GM12878 (cell line): ENCODE measurements at regions not wholly inside any gene's neighbourhood (a gene's known extent, or its start where the extent isn't known, plus 50 kb on each side); places are given as distances from the start of the nearest gene placed in this dataset.
A peak's percentile ranks its signal among the peaks of the same experiment; 100 is the strongest.

Experiments
- ATF7 ChIP-seq: fragments of 450-650 bp; IDR thresholded peaks from 2 replicates; pipeline ENCODE4 v1.6.1; 2016; ENCODE audit warnings: low read depth, mild to moderate bottlenecking
- CBFB ChIP-seq: IDR thresholded peaks from 2 replicates; pipeline ENCODE4 v1.6.1; 2016; ENCODE audit warnings: antibody characterized with exemption, low read depth
- CEBPB ChIP-seq, 2 experiments: fragments of 150-350 bp in 1 of 2; IDR thresholded peaks; 2 replicates each; pipeline ENCODE4 v1.6.1; 2012 to 2014; ENCODE audit warnings: low read depth in 2 of 2, low read length in 2 of 2, borderline replicate concordance in 1 of 2, inconsistent platforms in 1 of 2
- GABPA ChIP-seq: IDR thresholded peaks from 2 replicates; pipeline ENCODE4 v1.6.1; 2014; ENCODE audit warnings: antibody characterized with exemption, low read depth, mild to moderate bottlenecking, inconsistent platforms
- JUNB ChIP-seq: IDR thresholded peaks from 2 replicates; pipeline ENCODE4 v1.6.1; 2016; ENCODE audit warnings: antibody characterized with exemption, mild to moderate bottlenecking
- MEF2B ChIP-seq: fragments of 450-650 bp; IDR thresholded peaks from 2 replicates; pipeline ENCODE4 v1.6.1; 2018; ENCODE audit warnings: mild to moderate bottlenecking, moderate library complexity; ENCODE audit not compliant: partially characterized antibody, poor library complexity, severe bottlenecking
- NR2C1 ChIP-seq: fragments of 450-650 bp; IDR thresholded peaks from 2 replicates; pipeline ENCODE4 v1.6.1; 2017; ENCODE audit warnings: antibody characterized with exemption, mild to moderate bottlenecking, moderate library complexity
- PAX8 ChIP-seq: fragments of 450-650 bp; IDR thresholded peaks from 2 replicates; pipeline ENCODE4 v1.6.1; 2017; ENCODE audit warnings: mild to moderate bottlenecking, moderate library complexity
- POU2F2 ChIP-seq: IDR thresholded peaks from 3 replicates; pipeline ENCODE4 v1.6.1; 2011; ENCODE audit warnings: low read depth, mild to moderate bottlenecking, low read length, borderline replicate concordance
- RCOR1 ChIP-seq: conservative IDR thresholded peaks from 2 replicates; pipeline ENCODE4 v1.6.1; 2012; ENCODE audit warnings: low read depth, low read length, improper control_type of control experiment
- SMAD1 ChIP-seq: fragments of 450-650 bp; IDR thresholded peaks from 2 replicates; pipeline ENCODE4 v1.6.1; 2018; ENCODE audit warnings: mild to moderate bottlenecking, low read depth; ENCODE audit not compliant: partially characterized antibody
- SUPT20H ChIP-seq: IDR thresholded peaks from 2 replicates; pipeline ENCODE4 v1.6.1; 2011; ENCODE audit warnings: low read depth, mild to moderate bottlenecking, low read length, moderate library complexity, borderline replicate concordance; ENCODE audit not compliant: control insufficient read depth
- TCF7 ChIP-seq: IDR thresholded peaks from 2 replicates; pipeline ENCODE4 v1.6.1; 2014; ENCODE audit warnings: antibody characterized with exemption, borderline replicate concordance
- WRNIP1 ChIP-seq: IDR thresholded peaks from 2 replicates; pipeline ENCODE4 v1.6.1; 2011; ENCODE audit warnings: low read depth, low read length, improper control_type of control experiment, borderline replicate concordance
- ZZZ3 ChIP-seq: IDR thresholded peaks from 2 replicates; pipeline ENCODE4 v1.6.1; 2011; ENCODE audit warnings: low read depth; ENCODE audit not compliant: control insufficient read depth, insufficient read length
- TF ChIP-seq, protein P1 (sequence below): fragments of 450-650 bp; IDR thresholded peaks from 2 replicates; pipeline ENCODE4 v1.6.1; 2017; ENCODE audit warnings: mild to moderate bottlenecking
- TF ChIP-seq, protein P2 (sequence below): fragments of 450-650 bp; IDR thresholded peaks from 2 replicates; pipeline ENCODE4 v1.6.1; 2017; ENCODE audit warnings: mild to moderate bottlenecking, moderate library complexity
- TF ChIP-seq, protein P3 (sequence below): IDR thresholded peaks from 2 replicates; pipeline ENCODE4 v1.6.1; 2012; ENCODE audit warnings: low read length, inconsistent platforms
- TF ChIP-seq, protein P4 (sequence below): fragments of 450-650 bp; formaldehyde crosslinking; IDR thresholded peaks from 2 replicates; pipeline ENCODE4 v1.4.0; 2022; ENCODE audit warnings: mild to moderate bottlenecking, moderate library complexity
- TF ChIP-seq, protein P5 (sequence below): fragments of 450-650 bp; IDR thresholded peaks from 2 replicates; pipeline ENCODE4 v1.6.1; 2016; ENCODE audit warnings: mild to moderate bottlenecking

DNA sequence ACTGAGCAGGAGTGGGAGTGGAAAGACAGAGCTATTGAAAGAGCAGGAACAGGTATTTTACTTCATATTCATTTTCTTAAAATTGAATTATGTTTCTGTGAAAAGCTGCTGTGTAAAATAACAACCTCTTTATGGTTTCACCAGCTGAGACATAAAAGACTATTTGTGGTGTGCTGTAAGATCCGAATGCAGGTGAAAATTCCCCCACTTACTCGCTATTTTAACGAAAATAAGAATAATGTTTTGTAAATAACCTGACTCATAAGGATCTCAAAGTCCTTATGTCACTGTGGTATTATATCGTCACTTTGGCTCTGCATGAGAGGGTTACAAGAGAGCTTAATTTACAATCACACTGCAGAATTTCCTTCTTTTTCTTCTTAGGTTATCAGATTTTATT lies 65.3 kb upstream of the NFIB start (continued):
- TF ChIP-seq GABPA: no peak
- TF ChIP-seq, protein P1, sequence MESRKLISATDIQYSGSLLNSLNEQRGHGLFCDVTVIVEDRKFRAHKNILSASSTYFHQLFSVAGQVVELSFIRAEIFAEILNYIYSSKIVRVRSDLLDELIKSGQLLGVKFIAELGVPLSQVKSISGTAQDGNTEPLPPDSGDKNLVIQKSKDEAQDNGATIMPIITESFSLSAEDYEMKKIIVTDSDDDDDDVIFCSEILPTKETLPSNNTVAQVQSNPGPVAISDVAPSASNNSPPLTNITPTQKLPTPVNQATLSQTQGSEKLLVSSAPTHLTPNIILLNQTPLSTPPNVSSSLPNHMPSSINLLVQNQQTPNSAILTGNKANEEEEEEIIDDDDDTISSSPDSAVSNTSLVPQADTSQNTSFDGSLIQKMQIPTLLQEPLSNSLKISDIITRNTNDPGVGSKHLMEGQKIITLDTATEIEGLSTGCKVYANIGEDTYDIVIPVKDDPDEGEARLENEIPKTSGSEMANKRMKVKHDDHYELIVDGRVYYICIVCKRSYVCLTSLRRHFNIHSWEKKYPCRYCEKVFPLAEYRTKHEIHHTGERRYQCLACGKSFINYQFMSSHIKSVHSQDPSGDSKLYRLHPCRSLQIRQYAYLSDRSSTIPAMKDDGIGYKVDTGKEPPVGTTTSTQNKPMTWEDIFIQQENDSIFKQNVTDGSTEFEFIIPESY: no peak
- TF ChIP-seq, protein P2, sequence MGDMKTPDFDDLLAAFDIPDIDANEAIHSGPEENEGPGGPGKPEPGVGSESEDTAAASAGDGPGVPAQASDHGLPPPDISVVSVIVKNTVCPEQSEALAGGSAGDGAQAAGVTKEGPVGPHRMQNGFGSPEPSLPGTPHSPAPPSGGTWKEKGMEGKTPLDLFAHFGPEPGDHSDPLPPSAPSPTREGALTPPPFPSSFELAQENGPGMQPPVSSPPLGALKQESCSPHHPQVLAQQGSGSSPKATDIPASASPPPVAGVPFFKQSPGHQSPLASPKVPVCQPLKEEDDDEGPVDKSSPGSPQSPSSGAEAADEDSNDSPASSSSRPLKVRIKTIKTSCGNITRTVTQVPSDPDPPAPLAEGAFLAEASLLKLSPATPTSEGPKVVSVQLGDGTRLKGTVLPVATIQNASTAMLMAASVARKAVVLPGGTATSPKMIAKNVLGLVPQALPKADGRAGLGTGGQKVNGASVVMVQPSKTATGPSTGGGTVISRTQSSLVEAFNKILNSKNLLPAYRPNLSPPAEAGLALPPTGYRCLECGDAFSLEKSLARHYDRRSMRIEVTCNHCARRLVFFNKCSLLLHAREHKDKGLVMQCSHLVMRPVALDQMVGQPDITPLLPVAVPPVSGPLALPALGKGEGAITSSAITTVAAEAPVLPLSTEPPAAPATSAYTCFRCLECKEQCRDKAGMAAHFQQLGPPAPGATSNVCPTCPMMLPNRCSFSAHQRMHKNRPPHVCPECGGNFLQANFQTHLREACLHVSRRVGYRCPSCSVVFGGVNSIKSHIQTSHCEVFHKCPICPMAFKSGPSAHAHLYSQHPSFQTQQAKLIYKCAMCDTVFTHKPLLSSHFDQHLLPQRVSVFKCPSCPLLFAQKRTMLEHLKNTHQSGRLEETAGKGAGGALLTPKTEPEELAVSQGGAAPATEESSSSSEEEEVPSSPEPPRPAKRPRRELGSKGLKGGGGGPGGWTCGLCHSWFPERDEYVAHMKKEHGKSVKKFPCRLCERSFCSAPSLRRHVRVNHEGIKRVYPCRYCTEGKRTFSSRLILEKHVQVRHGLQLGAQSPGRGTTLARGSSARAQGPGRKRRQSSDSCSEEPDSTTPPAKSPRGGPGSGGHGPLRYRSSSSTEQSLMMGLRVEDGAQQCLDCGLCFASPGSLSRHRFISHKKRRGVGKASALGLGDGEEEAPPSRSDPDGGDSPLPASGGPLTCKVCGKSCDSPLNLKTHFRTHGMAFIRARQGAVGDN: no peak
- no peak for TF ChIP-seq SMAD1
- TF ChIP-seq, protein P3, sequence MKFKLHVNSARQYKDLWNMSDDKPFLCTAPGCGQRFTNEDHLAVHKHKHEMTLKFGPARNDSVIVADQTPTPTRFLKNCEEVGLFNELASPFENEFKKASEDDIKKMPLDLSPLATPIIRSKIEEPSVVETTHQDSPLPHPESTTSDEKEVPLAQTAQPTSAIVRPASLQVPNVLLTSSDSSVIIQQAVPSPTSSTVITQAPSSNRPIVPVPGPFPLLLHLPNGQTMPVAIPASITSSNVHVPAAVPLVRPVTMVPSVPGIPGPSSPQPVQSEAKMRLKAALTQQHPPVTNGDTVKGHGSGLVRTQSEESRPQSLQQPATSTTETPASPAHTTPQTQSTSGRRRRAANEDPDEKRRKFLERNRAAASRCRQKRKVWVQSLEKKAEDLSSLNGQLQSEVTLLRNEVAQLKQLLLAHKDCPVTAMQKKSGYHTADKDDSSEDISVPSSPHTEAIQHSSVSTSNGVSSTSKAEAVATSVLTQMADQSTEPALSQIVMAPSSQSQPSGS: 0 out of 2 replicates have a peak, but pooled peaks have one; percentile 22
- TF ChIP-seq, protein P4, sequence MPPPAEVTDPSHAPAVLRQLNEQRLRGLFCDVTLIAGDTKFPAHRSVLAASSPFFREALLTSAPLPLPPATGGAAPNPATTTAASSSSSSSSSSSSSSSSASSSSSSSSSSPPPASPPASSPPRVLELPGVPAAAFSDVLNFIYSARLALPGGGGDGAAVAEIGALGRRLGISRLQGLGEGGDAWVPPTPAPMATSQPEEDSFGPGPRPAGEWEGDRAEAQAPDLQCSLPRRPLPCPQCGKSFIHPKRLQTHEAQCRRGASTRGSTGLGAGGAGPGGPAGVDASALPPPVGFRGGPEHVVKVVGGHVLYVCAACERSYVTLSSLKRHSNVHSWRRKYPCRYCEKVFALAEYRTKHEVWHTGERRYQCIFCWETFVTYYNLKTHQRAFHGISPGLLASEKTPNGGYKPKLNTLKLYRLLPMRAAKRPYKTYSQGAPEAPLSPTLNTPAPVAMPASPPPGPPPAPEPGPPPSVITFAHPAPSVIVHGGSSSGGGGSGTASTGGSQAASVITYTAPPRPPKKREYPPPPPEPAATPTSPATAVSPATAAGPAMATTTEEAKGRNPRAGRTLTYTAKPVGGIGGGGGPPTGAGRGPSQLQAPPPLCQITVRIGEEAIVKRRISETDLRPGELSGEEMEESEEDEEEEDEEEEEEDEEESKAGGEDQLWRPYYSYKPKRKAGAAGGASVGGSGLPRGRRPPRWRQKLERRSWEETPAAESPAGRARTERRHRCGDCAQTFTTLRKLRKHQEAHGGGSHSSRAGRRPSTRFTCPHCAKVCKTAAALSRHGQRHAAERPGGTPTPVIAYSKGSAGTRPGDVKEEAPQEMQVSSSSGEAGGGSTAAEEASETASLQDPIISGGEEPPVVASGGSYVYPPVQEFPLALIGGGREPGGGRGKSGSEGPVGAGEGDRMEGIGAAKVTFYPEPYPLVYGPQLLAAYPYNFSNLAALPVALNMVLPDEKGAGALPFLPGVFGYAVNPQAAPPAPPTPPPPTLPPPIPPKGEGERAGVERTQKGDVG (CRISPR knock-in tag): no peak
- no peak for TF ChIP-seq RCOR1
- TF ChIP-seq WRNIP1: no peak
- TF ChIP-seq MEF2B: no peak
- no peak for TF ChIP-seq SUPT20H
- no peak for TF ChIP-seq CBFB
- TF ChIP-seq, protein P5, sequence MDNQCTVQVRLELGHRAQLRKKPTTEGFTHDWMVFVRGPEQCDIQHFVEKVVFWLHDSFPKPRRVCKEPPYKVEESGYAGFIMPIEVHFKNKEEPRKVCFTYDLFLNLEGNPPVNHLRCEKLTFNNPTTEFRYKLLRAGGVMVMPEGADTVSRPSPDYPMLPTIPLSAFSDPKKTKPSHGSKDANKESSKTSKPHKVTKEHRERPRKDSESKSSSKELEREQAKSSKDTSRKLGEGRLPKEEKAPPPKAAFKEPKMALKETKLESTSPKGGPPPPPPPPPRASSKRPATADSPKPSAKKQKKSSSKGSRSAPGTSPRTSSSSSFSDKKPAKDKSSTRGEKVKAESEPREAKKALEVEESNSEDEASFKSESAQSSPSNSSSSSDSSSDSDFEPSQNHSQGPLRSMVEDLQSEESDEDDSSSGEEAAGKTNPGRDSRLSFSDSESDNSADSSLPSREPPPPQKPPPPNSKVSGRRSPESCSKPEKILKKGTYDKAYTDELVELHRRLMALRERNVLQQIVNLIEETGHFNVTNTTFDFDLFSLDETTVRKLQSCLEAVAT: no peak
- no peak for TF ChIP-seq ATF7
- TF ChIP-seq CEBPB (IDR thresholded peaks at IDR 0.05; ENCODE audit: borderline replicate concordance in 1 of 2, low read depth in 2 of 2, low read length in 2 of 2): no peak
- no peak for TF ChIP-seq POU2F2
- no peak for TF ChIP-seq ZZZ3
- TF ChIP-seq PAX8: no peak
- no peak for TF ChIP-seq NR2C1
- TF ChIP-seq TCF7: peak; percentile 51
- peak; percentile 35; the same call in 1 of the 2 replicates for TF ChIP-seq JUNB
